Gastrocnemius medialis (tissue), 4 donors: ENCODE measurements at regions not wholly inside any gene's neighbourhood (a gene's known extent, or its start where the extent isn't known, plus 50 kb on each side); places are given as distances from the start of the nearest gene placed in this dataset.

Source experiments
- ATAC-seq, 2 donors: fragments of 150-250 bp; one replicate each; pipeline ENCODE4 v1.9.1; 2016
- DNase-seq, 2 donors: peaks; one replicate each; pipeline ENCODE4 v3.0.0-alpha.2; 2019
- H3K27ac ChIP-seq, 4 donors: fragments of 200-600 bp; sonication (generic); 1 replicate in 1 of 4; 2 replicates in 3 of 4; pipeline ENCODE4 v1.5.1; 2016 to 2018; ENCODE audit warnings: mild to moderate bottlenecking in 2 of 4, moderate library complexity in 1 of 4
- H3K27me3 ChIP-seq, 3 donors: fragments of 200-600 bp; sonication (generic) in 2 of 3; 1 replicate in 1 of 3; 2 replicates in 2 of 3; pipeline versions ENCODE4 v1.5.1 to v1.6.0; 2016 to 2019; ENCODE audit warnings: mild to moderate bottlenecking in 1 of 3, moderate library complexity in 1 of 3
- H3K36me3 ChIP-seq, 2 donors: fragments of 200-600 bp; sonication (generic) in 1 of 2; one replicate each; pipeline ENCODE4 v1.5.1; 2017 to 2018
- H3K4me1 ChIP-seq, 2 donors: fragments of 200-600 bp; sonication (generic) in 1 of 2; one replicate each; pipeline ENCODE4 v1.5.1; 2016 to 2017; ENCODE audit warnings: mild to moderate bottlenecking in 2 of 2
- H3K4me3 ChIP-seq, 4 donors: fragments of 200-600 bp; sonication (generic) in 3 of 4; 1 replicate in 1 of 4; 2 replicates in 3 of 4; pipeline ENCODE4 v1.5.1; 2016 to 2019; ENCODE audit warnings: mild to moderate bottlenecking in 2 of 4
- H3K9me3 ChIP-seq, 3 donors: fragments of 200-600 bp; sonication (generic) in 2 of 3; 1 replicate in 1 of 3; 2 replicates in 2 of 3; pipeline ENCODE4 v1.5.1; 2016 to 2019
- POLR2A ChIP-seq, 2 donors: fragments of 450-650 bp; IDR thresholded peaks; one replicate each; pipeline ENCODE4 v1.6.1; 2017; ENCODE audit warnings: antibody characterized with exemption in 2 of 2, mild to moderate bottlenecking in 2 of 2, moderate library complexity in 2 of 2
- in situ Hi-C, 4 donors: fragments of 200-750 bp; cut with MboI; loops; one replicate each; pipeline versions ENCODE4 v1.15.0 to v1.8.0; 2017; ENCODE audit warnings: low sequenced_read_pairs in 4 of 4
- intact Hi-C: fragments of 100-400 bp; cut with DNase I; formaldehyde crosslinking; loops from one replicate; pipeline ENCODE4 v1.15.1; 2023; ENCODE audit warnings: low total_unique reads
- TF ChIP-seq, protein P1 (sequence below), 5 experiments: fragments of 450-650 bp in 3 of 5; fragments of 200-600 bp in 2 of 5; sonication (generic) in 2 of 5; IDR thresholded peaks in 4 of 5; conservative IDR thresholded peaks in 1 of 5; 1 replicate in 4 of 5; 2 replicates in 1 of 5; pipeline ENCODE4 v1.5.1; 2016 to 2019; ENCODE audit warnings: antibody characterized with exemption in 5 of 5, mild to moderate bottlenecking in 3 of 5, moderate library complexity in 3 of 5

DNA sequence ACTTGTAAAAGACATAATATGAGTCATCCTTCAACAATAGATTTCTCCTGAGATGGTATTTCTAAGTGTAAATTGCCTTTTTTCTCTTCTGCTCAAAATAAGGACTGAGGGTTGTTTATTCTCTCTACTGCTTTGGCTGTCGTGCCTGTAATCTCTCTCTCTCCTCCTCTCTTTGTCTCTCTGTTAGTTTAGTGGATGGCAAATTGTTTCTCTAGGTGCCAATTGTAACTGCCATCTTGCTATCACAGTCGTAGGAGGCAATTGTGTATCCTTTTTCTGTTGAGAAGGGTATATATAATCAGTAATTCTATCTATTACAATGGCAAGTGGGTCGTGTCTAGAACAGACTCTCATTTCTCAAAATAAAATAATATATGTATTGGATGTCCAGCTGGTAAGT, 545.0 kb upstream of the FBXO33 start:
- intact Hi-C loops = no loop called here

DNA sequence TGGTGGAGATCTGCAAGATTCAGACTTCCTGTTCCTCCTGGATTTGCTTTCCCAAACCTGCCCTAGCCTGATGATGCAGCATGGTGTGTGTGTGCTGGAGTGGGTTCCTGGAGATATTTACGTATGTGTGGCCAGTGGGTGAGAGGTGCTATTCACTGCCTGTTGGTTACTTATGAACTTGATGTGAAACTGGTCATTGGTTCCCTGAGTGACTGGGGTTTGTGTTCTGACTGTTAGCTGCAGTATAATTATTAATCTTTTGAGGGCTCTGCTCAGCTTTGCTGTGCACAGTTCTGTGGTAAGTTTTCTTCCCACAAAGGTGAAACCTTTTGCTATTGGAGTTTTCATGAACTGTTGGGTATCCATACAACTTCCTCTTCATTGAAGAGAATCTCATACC, 541.8 kb upstream of the FBXO33 start:
- DNase-seq = no peak
- no peaks in the 10 kb centered on the region for H3K9me3 ChIP-seq
- intact Hi-C loops (no loop called here), in situ Hi-C loops (no loop called here)
- ATAC-seq = no peak
- no peaks in the 10 kb centered on the region for H3K27me3 ChIP-seq
- no peaks in the 10 kb centered on the region for H3K4me1 ChIP-seq
- no peak overlapping the region for H3K27ac ChIP-seq
- no peaks in the 10 kb centered on the region for H3K36me3 ChIP-seq
- TF ChIP-seq POLR2A (IDR thresholded peaks at IDR 0.05) = no peak
- TF ChIP-seq, protein P1, sequence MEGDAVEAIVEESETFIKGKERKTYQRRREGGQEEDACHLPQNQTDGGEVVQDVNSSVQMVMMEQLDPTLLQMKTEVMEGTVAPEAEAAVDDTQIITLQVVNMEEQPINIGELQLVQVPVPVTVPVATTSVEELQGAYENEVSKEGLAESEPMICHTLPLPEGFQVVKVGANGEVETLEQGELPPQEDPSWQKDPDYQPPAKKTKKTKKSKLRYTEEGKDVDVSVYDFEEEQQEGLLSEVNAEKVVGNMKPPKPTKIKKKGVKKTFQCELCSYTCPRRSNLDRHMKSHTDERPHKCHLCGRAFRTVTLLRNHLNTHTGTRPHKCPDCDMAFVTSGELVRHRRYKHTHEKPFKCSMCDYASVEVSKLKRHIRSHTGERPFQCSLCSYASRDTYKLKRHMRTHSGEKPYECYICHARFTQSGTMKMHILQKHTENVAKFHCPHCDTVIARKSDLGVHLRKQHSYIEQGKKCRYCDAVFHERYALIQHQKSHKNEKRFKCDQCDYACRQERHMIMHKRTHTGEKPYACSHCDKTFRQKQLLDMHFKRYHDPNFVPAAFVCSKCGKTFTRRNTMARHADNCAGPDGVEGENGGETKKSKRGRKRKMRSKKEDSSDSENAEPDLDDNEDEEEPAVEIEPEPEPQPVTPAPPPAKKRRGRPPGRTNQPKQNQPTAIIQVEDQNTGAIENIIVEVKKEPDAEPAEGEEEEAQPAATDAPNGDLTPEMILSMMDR (IDR thresholded peaks at IDR 0.05 in 4 of 5, conservative IDR thresholded peaks at IDR 0.05 in 1 of 5) = no peak
- H3K4me3 ChIP-seq = no peak overlapping the region

More for the DNA sequence above, 545.0 kb upstream of the FBXO33 start:
- ATAC-seq = no peak
- H3K27ac ChIP-seq = no peak overlapping the region
- TF ChIP-seq, protein P1 (IDR thresholded peaks at IDR 0.05 in 4 of 5, conservative IDR thresholded peaks at IDR 0.05 in 1 of 5) = no peak
- no peak for TF ChIP-seq POLR2A (IDR thresholded peaks at IDR 0.05)
- H3K36me3 ChIP-seq = no peaks in the 10 kb centered on the region
- no peak overlapping the region for H3K4me3 ChIP-seq
- no peak for DNase-seq
- H3K9me3 ChIP-seq = no peaks in the 10 kb centered on the region
- no peaks in the 10 kb centered on the region for H3K27me3 ChIP-seq
- no peaks in the 10 kb centered on the region for H3K4me1 ChIP-seq
- in situ Hi-C loops = no loop called here

GRCh38 chr14:39972704-39973103, 540.5 kb upstream of the FBXO33 start:
- no peak overlapping the region for H3K4me3 ChIP-seq
- no peaks in the 10 kb centered on the region for H3K4me1 ChIP-seq
- no peak for TF ChIP-seq POLR2A (IDR thresholded peaks at IDR 0.05)
- H3K27me3 ChIP-seq = no peaks in the 10 kb centered on the region
- intact Hi-C loops (no loop called here), in situ Hi-C loops (no loop called here)
- no peaks in the 10 kb centered on the region for H3K36me3 ChIP-seq
- no peak overlapping the region for H3K27ac ChIP-seq
- no peaks in the 10 kb centered on the region for H3K9me3 ChIP-seq
- ATAC-seq (no peak), DNase-seq (no peak)

- ATAC-seq = no peak
- in situ Hi-C loops = no loop called here
- intact Hi-C loops = no loop called here
- Histone ChIP-seq H3K4me3 (no peak overlapping the region), H3K27ac (no peak overlapping the region), H3K27me3 (no peaks in the 10 kb centered on the region), H3K36me3 (no peaks in the 10 kb centered on the region), H3K9me3 (no peaks in the 10 kb centered on the region), H3K4me1 (no peaks in the 10 kb centered on the region)
- DNase-seq = no peak
- TF ChIP-seq, protein P1 (IDR thresholded peaks at IDR 0.05 in 4 of 5, conservative IDR thresholded peaks at IDR 0.05 in 1 of 5) = no peak
- TF ChIP-seq POLR2A (IDR thresholded peaks at IDR 0.05) = no peak
Observed at GRCh38 chr14:39967885-39968284, 535.7 kb upstream of the FBXO33 start.

DNA sequence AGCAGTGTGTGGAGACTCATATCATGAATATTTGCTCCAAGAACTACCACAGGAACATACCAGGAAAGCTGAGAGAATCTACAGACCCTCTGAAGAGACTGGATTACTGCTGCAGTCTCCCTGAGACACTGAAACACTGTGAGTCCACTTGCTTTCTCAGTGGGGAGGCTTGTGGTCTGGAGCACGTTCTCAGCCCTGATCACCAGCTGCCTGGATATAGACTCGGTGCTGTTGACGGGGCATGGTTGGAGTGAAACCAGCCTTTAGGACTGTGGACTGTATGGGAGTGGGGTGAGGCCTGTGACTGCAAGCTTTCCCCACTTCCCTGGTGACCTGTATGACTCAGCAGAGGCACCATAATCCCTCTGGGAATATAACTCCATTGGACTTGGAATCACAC, 525.8 kb upstream of the FBXO33 start:
- ATAC-seq = no peak

More for the DNA sequence above, 525.8 kb upstream of the FBXO33 start:
- Histone ChIP-seq H3K9me3 (no peaks in the 10 kb centered on the region), H3K27ac (no peak overlapping the region), H3K27me3 (no peaks in the 10 kb centered on the region), H3K4me1 (no peaks in the 10 kb centered on the region), H3K36me3 (no peaks in the 10 kb centered on the region), H3K4me3 (no peak overlapping the region)
- intact Hi-C loops (no loop called here), in situ Hi-C loops (no loop called here)
- TF ChIP-seq, protein P1 (IDR thresholded peaks at IDR 0.05 in 4 of 5, conservative IDR thresholded peaks at IDR 0.05 in 1 of 5) = no peak
- no peak for TF ChIP-seq POLR2A (IDR thresholded peaks at IDR 0.05)
- DNase-seq = no peak
